Peyer's patch (tissue), 4 donors: ENCODE measurements at regions not wholly inside any gene's neighbourhood (a gene's known extent, or its start where the extent isn't known, plus 50 kb on each side); places are given as distances from the start of the nearest gene placed in this dataset.

ENCODE experiments used
- POLR2A ChIP-seq, 2 donors: fragments of 450-650 bp; IDR thresholded peaks; one replicate each; pipeline ENCODE4 v1.5.1; 2017; ENCODE audit warnings: antibody characterized with exemption in 2 of 2, mild to moderate bottlenecking in 2 of 2, moderate library complexity in 2 of 2
- TF ChIP-seq, protein P1 (sequence below), 6 experiments: fragments of 450-650 bp in 4 of 6; fragments of 200-600 bp in 2 of 6; sonication (generic) in 1 of 6; IDR thresholded peaks; one replicate each; pipeline ENCODE4 v1.5.1; 2017 to 2019; ENCODE audit warnings: antibody characterized with exemption in 6 of 6, mild to moderate bottlenecking in 3 of 6, moderate library complexity in 1 of 6

DNA sequence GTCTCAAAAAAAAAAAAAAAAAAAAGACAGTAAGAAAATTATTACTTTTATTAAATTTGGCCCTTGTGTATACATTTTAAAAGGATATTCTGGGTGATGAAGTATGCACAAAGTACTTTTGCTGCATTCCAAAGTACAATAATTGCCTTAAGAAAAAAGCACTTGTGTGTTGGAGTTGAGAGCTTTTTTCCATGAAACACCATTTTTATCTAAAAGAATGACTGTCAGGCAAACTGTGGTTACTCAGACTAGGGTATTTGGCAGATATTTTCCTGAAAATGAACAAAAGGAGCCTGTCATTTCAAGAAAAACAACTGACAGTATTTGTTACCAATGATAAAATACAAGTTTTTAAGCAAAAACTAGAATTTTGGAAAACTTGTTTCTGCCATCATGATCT lies 84.3 kb upstream of the PTPN3 start:
- TF ChIP-seq POLR2A (IDR thresholded peaks at IDR 0.05), result no peak
- TF ChIP-seq, protein P1, sequence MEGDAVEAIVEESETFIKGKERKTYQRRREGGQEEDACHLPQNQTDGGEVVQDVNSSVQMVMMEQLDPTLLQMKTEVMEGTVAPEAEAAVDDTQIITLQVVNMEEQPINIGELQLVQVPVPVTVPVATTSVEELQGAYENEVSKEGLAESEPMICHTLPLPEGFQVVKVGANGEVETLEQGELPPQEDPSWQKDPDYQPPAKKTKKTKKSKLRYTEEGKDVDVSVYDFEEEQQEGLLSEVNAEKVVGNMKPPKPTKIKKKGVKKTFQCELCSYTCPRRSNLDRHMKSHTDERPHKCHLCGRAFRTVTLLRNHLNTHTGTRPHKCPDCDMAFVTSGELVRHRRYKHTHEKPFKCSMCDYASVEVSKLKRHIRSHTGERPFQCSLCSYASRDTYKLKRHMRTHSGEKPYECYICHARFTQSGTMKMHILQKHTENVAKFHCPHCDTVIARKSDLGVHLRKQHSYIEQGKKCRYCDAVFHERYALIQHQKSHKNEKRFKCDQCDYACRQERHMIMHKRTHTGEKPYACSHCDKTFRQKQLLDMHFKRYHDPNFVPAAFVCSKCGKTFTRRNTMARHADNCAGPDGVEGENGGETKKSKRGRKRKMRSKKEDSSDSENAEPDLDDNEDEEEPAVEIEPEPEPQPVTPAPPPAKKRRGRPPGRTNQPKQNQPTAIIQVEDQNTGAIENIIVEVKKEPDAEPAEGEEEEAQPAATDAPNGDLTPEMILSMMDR (IDR thresholded peaks at IDR 0.05), result no peak
